ENCODE measurements at regions not wholly inside any gene's neighbourhood (a gene's known extent, or its start where the extent isn't known, plus 50 kb on each side); places are given as distances from the start of the nearest gene placed in this dataset.

GRCh38 chr19:29882719-29883105 is 59.3 kb upstream of the URI1 start:
- TF ChIP-seq EZH2 (IDR thresholded peaks at IDR 0.05) (no peak), CTCF (IDR thresholded peaks at IDR 0.05) (no peak), EZH2phosphoT487 (IDR thresholded peaks at IDR 0.05) (no peak)
